Cardiac septum (tissue), 1 donor: ENCODE measurements at regions not wholly inside any gene's neighbourhood (a gene's known extent, or its start where the extent isn't known, plus 50 kb on each side); places are given as distances from the start of the nearest gene placed in this dataset.

Experiments
- DNase-seq: peaks from one replicate; pipeline ENCODE4 v3.0.0-alpha.2; 2020; ENCODE audit warnings: low spot score
- intact Hi-C: fragments of 100-400 bp; cut with DNase I; formaldehyde crosslinking; loops from one replicate; pipeline ENCODE4 v1.14.0; 2022
- donor health status: DM: no; HTN: no; CAD: no.

DNA sequence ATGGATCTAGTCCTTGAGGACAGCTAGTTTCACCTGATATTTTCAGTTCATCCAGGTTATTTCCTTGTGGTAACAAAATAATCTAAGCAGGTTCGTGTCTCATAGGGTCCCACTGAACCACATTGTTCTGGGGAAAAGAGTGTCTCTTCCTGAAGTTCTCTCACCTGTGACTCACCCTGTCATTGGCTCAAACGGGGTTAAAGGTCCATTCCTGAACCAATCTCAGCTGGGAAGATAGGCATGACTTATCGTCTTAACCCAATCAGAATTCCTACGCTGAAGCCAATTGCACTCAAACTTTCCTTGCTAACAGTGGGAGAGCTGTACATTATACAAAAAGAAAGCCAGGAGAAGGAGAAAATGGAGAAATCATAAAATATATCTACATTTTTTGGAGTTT, 475.8 kb downstream of the TOX3 start:
- DNase-seq = no peak
- intact Hi-C loops = no loop called here

DNA sequence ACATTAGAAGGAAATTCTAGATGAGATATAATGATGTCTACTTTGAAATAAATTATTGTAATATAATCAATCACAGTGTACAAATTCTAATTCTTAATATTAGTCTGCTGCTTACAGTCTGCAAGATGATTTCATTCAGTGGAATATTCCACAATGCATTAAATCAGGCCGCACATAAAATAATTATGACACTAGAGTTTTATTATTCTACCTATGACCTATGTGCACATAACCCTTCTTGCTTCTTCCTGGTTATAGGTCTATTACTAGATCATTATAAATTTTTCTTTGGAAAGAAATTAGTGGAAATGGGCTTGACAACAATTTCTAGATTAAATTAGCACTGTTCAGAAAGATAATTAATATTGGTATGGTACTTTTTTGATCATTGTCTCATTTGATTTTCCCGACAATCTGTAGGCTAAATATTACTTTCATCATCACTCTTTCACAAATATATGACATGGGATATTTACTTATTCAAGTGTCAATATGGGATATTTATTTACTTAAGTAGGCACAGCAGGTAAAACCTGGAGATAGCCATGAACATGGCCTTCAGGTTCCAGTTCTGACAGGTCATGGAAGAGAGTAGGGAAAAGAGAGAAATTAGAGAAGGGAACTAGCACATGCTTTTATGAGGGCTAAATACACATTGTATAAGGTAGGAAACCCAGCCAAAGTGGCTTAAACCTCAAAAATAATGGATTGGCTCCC, 476.4 kb downstream of the TOX3 start:
- DNase-seq = no peak
- intact Hi-C loops = no loop called here

DNA sequence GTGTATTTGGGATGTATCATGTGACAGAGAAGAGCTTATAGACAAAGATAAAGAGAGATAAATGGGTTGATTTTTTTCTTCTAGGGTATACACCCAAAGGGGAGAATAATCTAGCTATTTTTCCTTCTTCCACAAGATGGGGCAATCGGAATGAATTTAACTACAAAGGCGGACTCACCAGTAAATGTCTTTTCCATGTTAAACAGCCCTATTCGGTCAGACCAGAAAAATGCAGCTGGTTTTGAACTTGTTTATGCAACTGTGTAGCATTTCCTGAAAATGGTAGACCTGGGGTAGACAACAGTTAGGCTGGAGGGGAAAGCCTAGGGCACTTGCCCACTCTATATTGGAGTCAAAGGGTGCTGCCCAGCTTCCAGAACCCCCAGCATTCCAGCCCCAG, 477.1 kb downstream of the TOX3 start:
- intact Hi-C loops = loop anchor here (5.0 kb wide), 1 partner anchor 952 kb away; no protein-coding TSS in a partner anchor
- DNase-seq = no peak

DNA sequence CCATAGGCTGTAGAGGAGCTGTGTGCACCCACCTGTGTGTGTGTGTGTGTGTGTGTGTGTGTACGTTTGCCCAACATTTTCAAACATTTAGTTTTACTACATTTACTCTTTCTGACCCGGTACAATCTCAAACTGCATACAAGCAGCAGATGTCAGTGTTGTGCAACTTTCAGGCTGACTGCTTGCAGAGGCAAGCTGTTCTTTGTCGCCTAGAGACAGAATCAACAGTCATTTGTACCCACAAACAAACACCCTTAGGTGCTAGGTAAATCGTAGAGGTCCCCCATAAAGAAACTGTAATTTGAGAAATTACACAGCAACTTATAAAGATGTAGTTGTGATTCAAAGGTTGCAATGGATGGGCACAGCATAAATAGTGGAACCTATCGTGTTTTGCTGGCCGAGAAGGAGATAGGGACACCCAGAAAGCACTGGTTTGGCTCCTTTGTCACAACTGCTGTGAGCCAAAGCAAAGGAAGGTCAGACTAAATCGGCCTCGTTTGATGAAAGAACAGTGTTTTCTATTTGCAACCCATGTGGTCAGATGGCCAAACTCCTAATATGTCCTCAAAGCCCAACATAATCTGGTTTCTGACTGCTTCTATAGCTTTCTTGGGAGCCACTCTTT, 478.4 kb downstream of the TOX3 start:
- intact Hi-C loops = loop anchor here (5.0 kb wide), 1 partner anchor 954 kb away; no protein-coding TSS in a partner anchor
- no peak for DNase-seq

DNA sequence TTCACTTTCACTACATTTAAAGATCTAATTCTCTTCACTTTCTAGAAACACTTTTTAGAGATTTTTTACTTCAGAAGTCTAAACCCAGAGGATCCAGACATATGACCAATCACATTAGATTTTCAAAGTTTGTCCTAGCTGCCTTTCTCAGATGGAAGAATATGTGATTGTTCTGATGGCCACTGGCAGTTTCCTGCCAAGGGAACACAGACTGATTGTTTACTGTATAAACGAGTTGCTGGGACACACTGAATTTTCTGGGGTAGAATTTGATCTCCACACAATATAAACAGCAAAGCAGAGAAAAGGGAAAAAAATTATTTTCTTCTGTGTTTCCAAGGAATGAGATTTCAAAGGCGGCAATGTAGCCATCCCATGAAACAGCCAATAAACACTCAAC, 480.0 kb downstream of the TOX3 start:
- DNase-seq = no peak
- intact Hi-C loops = loop anchor here (5.0 kb wide), 1 partner anchor 955 kb away; no protein-coding TSS in a partner anchor

DNA sequence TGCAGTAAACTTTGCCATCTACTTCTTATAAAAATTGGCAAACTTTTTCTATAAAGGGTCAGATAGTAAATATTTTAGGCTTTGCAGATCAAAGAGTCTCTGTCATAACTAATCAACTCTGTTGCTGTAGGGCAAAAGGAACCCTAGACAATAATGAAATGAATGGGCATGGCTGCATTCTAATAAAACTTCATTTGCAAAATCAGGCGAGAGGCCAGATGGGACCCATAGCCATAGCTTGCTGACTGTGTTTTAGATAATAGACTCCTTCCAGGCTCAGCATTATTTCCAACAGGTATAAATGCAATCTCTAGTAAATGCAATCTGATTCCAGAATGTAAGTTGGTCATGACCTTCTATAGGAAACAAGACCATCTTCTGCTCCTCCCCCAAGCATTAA, 490.7 kb downstream of the TOX3 start:
- DNase-seq = no peak
- intact Hi-C loops = no loop called here

DNA sequence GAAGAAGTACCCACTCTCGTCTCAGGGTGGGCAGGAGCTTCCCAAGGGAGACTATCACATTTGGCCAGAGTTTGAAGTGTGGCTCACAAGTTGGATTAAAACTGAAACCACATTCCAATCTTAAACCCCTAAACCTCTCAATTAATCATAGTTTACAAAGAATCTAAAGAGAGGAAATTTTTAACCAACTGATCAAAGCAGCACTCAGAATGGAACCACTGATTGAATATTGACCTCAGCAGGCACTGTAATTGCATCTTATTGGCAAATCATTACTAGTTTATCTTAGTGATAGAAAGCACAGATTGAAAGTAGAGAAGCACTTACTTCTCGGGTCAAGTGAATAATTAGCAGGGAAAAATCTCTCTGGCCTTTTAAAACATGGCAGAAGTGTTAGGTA, 491.6 kb downstream of the TOX3 start:
- intact Hi-C loops = no loop called here
- no peak for DNase-seq

DNA sequence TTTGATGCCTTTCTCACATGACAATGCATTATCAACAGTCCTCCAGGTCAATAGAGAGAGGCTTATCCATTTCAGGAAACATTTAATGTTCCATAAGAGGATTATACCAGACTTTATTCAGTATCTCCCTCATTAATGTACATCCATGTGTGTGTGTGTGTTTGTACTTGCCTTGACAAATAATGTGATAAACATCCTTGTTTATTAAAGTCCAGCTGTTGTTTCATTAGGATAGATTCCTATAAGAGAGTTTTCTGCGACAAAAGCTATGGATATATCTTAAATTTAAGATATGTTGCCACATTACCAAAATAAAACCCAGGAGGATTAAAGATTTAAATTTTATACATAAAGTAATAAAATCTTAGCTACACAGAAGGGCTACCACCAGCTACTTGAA, 492.6 kb downstream of the TOX3 start:
- no peak for DNase-seq
- intact Hi-C loops = no loop called here

DNA sequence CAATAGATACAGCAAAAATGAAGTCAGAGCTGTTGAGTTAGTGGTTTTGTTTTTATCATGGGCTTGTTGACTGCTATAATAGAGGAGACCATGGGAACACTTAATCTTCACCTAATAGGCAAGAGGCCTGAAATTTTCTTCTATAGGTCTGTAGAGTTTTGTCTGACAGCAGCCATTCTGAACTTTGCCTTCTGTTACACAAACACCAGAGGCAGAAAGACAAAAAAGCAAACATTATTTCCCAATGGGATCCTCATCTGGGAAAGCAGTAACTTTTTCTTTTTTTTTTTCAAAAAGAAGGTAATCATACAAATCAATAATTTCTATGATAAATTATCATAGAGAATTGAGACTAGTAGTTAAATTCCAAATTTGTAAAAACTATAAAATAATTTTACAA, 494.1 kb downstream of the TOX3 start:
- intact Hi-C loops = no loop called here
- DNase-seq = no peak

DNA sequence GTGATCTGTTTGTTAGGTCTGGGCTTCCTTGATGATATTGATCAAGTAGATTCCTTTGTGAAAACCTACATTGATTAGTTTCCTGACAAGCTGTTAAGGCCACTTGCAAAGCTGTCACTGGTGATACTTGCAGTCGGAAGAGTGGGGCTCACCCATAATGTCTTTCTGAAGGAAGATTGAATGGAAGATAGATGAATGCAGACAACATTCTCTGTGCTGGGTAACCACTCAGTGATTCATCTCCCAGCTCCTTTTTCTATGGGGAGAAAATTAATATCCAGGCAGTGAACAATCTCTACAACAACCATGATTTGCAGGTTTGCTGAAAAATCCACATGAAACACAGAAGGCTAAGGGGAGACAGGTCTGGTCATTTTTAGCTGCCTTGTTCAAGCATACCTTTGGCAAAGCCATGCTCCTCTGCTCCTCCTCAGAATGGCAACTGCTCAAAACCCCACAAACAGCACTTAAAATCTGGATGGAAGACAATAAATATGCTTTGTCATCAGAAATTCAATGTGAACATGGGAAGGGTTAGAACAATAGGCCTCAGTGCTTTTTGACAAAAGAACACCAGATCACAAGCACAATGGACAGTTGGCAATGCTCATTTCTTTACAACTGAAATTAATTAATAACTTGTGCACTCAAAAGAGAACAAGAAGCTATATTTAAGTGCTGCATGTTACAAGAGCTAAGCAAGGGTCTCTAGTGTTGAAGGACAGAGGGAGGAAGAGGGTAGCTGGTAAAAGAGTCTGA, 495.4 kb downstream of the TOX3 start:
- no peak for DNase-seq
- intact Hi-C loops = no loop called here

DNA sequence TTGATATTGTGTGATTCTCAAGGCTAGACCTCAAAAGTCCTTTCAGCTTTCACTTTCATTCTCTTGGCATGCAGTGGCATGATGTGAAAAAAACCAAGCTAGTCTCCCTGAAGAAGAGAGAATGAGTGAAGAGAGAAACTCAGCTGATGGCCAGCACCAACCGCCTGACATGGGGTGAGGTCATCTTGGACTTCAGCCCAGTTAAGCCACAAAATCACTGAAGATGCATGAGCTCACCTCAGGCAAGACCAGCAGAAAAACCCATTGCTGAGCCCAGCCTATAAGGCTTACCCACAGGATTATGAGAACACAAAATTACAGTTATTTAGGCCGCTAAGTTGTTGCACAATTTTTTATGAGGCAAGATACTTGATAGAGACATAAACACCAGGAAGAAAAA, 496.5 kb downstream of the TOX3 start:
- DNase-seq = no peak
- intact Hi-C loops = no loop called here

DNA sequence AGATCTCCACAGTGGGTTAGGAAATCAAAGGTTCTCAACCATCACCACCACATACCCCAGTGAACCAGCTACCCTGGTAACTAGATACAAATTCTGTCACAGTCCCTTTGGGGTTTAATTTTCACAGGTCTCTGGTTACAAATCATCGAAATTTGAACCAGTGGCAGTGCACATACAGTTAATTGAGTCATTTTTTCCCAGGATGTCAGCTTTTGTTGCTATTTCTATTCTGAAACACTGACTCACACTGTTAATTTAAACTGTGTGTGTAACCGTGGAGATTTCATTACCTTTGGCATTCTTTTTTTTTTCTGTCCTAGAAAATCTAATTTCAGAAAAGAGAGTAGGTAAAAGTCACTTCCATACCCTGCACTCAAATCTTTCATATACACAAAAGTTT, 511.5 kb downstream of the TOX3 start:
- no peak for DNase-seq
- intact Hi-C loops = no loop called here

DNA sequence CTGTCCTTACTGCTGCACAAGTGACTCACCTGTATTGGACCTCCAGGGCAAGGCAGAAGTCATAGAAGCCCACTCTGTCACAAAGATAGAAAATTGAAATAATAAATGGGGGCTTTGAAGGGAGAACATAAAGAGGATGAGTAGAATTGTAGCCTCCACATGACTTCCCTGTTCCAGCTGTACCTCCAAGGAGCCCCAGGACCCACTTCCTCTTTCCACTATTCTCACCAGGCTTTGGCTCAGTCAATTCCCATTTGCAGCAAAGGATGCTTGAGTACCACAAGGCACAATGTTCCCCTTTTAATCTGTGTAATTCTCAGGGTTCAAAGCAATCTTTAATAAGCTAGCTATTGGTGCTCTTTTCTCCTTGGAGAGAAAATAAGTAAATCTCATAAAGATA, 512.1 kb downstream of the TOX3 start:
- DNase-seq = no peak
- intact Hi-C loops = no loop called here

DNA sequence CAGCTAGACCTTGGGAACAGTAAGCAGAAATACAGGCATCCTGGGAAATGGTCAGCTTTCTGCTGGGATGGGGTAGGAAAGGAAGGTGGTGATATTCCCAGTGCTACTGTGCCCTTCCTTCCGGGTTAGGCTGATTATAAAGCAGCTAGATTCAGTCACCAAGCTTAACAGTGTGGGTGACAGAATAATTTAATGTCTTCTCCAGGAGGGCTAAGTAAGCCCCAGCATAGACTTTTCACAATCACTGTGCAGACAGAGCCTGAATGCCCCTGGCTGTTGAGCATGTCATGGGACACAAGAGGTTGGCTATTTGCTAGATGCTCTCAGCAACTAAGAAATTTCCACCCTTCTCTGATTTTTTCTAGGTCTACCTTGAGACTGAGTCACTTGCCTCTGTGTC, 513.0 kb downstream of the TOX3 start:
- intact Hi-C loops = no loop called here
- no peak for DNase-seq

DNA sequence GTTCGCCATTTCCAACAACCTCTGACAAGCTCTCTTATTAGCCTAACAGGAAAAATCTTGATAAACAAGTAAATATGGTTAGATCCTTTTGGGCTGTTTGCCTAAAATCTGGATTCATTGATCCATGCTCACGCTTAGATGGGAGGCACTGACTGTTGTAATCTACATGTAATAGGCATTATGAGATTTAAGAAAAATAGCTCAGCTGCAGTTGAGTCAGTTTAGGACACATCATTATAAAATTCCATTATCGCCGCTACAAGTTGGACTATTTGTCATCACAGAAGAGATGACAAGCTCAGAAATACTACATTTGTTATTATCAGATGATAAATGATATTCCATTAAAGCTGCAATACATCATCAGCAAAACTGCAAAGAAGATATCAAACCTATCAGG, 524.0 kb downstream of the TOX3 start:
- DNase-seq = no peak
- intact Hi-C loops = no loop called here

DNA sequence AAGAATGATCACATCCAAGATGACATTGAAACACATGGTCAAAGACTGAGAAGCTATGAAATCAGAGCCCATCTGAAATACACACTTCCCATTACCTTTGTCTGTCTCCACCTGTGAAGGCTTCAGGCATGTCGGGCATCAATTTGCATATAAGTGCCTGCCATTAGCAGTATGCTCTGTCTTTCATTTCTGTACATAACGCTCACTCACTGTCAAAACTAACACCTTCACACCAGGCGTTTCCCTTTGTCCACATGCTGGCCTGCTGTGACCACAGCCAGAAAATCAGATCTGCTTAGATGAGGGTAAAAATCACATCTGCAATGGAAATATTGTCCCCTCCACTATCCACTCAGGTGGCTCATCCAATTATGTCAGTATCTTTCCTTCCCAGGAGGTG, 524.8 kb downstream of the TOX3 start:
- no peak for DNase-seq
- intact Hi-C loops = no loop called here

DNA sequence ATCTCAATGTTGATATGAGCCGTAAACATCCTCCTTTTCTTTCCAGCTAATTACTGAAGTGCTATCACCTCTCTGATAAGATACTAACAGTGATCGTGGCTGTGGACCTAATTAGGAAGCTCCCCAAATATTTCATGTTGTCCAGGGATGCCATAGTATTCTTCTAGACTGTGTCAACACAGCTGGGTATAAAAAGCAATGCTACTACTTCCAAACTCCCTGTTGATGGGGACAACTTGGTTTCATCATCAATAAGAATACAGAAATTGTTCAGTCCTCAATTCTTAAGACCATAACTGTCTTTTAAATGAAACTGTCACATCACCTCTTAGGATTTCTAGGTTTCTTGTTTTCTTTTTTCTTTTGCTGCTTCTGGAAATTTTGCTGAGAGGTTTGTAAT, 530.6 kb downstream of the TOX3 start:
- intact Hi-C loops = no loop called here

DNA sequence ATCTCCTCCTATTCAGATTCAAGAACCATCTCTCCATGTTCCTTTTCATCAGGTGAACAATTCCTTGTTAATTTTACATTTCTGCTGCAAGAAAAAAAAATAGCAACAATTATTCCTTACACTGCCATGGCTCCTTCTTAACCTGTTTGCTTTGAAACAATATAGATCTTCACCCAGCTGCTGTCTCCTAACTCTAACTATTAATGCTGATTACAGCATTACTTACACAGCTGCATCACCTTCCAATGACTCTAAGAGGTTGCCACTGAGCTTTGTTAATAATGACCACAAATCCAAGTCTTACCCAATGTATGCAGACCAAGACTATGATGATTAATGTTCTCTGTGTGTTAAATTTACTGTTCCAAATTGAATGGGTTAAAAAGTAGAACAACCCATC, 541.4 kb downstream of the TOX3 start:
- DNase-seq = no peak
- intact Hi-C loops = no loop called here

More for the DNA sequence above, 530.6 kb downstream of the TOX3 start:
- no peak for DNase-seq

DNA sequence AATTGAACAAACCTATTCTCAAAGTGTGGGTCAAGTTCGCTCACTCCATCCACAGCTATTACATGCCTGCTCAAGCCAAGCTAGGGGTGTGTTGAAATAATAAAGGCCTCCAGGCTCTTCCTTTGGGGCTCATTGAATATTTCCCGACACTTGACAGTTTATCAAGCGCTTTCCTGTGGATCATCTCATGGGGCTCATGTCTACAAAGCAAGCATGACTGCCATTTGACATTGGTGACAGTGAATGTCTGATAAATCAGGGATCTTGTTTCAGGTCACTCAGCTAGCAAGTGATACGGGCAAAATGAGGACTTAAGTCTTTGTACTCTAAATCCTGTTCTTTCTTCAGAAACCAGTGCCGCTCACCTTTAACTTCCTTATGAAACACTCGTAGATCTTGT, 542.6 kb downstream of the TOX3 start:
- intact Hi-C loops = no loop called here
- DNase-seq = no peak

DNA sequence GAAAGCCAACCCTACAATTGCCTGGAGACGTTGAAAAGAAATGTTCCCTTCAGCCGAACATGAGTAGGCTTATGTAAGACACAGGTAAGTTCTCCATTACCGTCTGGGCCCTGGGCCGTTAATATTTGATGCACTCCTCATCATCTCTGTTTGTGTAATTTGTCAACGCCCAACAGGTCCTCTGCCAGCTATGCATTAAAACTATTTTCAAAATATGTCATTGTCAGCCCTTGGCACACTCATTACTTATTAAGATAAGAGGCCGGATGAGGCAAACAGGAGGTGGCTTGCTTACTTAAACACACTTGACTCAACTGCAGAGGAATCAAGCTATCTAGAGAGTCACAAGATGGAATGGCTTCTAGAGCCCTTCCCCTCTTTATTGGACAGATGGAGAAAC, 544.9 kb downstream of the TOX3 start:
- intact Hi-C loops = no loop called here
- no peak for DNase-seq

DNA sequence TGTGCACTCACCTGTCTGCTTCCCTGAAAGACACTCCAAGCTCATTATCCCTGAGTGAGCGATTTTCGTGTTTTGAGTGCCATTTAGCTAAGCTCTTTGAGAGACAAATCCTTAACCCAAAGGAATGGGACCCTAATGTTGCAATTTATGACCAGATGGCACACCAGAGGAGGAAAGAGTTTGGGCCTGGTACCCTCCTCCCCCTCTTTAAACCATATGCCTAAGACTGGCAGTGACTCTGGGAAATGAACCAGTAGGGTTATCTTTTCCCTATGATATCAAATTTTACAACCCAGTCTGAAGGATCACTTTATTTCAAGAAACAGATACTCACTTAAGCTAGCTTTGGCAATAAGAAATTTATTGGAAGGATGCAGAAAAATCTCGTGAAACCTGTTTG, 550.4 kb downstream of the TOX3 start:
- intact Hi-C loops = no loop called here
- no peak for DNase-seq
